K562 (cell line): ENCODE measurements at regions not wholly inside any gene's neighbourhood (a gene's known extent, or its start where the extent isn't known, plus 50 kb on each side); places are given as distances from the start of the nearest gene placed in this dataset.

Experiments
- BHLHE40 ChIP-seq: IDR thresholded peaks from 2 replicates; pipeline ENCODE4 v1.6.1; 2011; ENCODE audit warnings: low read length, improper control_type of control experiment
- CBX3 ChIP-seq, 2 experiments: IDR thresholded peaks; 1 replicate in 1 of 2; 2 replicates in 1 of 2; pipeline ENCODE4 v1.6.1; 2012; ENCODE audit warnings: inconsistent platforms in 2 of 2, low read length in 2 of 2, borderline replicate concordance in 1 of 2, control low read depth in 1 of 2
- CHAMP1 ChIP-seq: fragments of 450-650 bp; IDR thresholded peaks from 2 replicates; pipeline ENCODE4 v1.6.1; 2016; ENCODE audit warnings: mild to moderate bottlenecking
- CREB3 ChIP-seq: fragments of 450-650 bp; conservative IDR thresholded peaks from 2 replicates; pipeline ENCODE4 v1.6.1; 2016; ENCODE audit warnings: missing genetic modification characterization, low read depth, mild to moderate bottlenecking, missing compliant biosample characterization, moderate library complexity
- DPF2 ChIP-seq: fragments of 450-650 bp; IDR thresholded peaks from 2 replicates; pipeline ENCODE4 v1.6.1; 2016
- KAT2B ChIP-seq: IDR thresholded peaks from one replicate; pipeline ENCODE4 v1.6.1; 2012; ENCODE audit warnings: low read depth, mild to moderate bottlenecking, control low read depth, inconsistent platforms, low read length, moderate library complexity
- NFIC ChIP-seq: fragments of 450-650 bp; IDR thresholded peaks from 2 replicates; pipeline ENCODE4 v1.6.1; 2017; ENCODE audit warnings: mild to moderate bottlenecking, inconsistent platforms
- POLR2AphosphoS5 ChIP-seq: IDR thresholded peaks from 2 replicates; pipeline ENCODE4 v1.6.1; 2011; ENCODE audit warnings: mild to moderate bottlenecking, low read depth, low read length, moderate library complexity; ENCODE audit not compliant: control insufficient read depth, insufficient read depth
- PRMT5 ChIP-seq: sonication (generic); formaldehyde crosslinking; IDR thresholded peaks from 2 replicates; pipeline ENCODE4 v1.5.0; 2020; ENCODE audit warnings: missing genetic modification reagents
- REST ChIP-seq, 2 experiments: fragments of 450-650 bp; formaldehyde crosslinking in 1 of 2; IDR thresholded peaks; 2 replicates each; pipeline versions ENCODE4 v1.4.0 to v1.6.1; 2014 to 2020; ENCODE audit warnings: mild to moderate bottlenecking in 2 of 2, borderline replicate concordance in 1 of 2, low read depth in 1 of 2
- SIN3A ChIP-seq, 2 experiments: fragments of 150-350 bp in 1 of 2; IDR thresholded peaks; 2 replicates each; pipeline ENCODE4 v1.6.1; 2011 to 2016; ENCODE audit warnings: borderline replicate concordance in 2 of 2, low read depth in 2 of 2, low read length in 2 of 2, mild to moderate bottlenecking in 2 of 2, moderate library complexity in 2 of 2; ENCODE audit not compliant: control insufficient read depth in 1 of 2
- TCF3 ChIP-seq: sonication (generic); formaldehyde crosslinking; IDR thresholded peaks from 2 replicates; pipeline ENCODE4 v1.4.0; 2020; ENCODE audit warnings: mild to moderate bottlenecking, missing genetic modification reagents
- TRIM28 ChIP-seq: fragments of 450-650 bp; IDR thresholded peaks from 2 replicates; pipeline ENCODE4 v1.6.1; 2017
- ZNF766 ChIP-seq: fragments of 200-800 bp; sonication (Bioruptor generic); conservative IDR thresholded peaks from 2 replicates; pipeline ENCODE4 v1.6.1; 2016; ENCODE audit warnings: missing genetic modification characterization, missing compliant biosample characterization
- ZNF780A ChIP-seq: fragments of 250-450 bp; sonication (Bioruptor Pico); IDR thresholded peaks from 2 replicates; pipeline ENCODE4 v1.5.0; 2021; ENCODE audit warnings: mild to moderate bottlenecking

GRCh38 chr4:169823685-169824084 is 65.9 kb upstream of the HPF1 start (continued):
- peak; percentile 99 for TF ChIP-seq REST (IDR thresholded peaks at IDR 0.05; ENCODE audit: borderline replicate concordance)
- TF ChIP-seq REST (CRISPR knock-in tag; IDR thresholded peaks at IDR 0.05; ENCODE audit: low read depth) = peak; percentile 94
- TF ChIP-seq CHAMP1 = peak; percentile 44; the same call in 1 of the 2 replicates
- 0 out of 4 replicates have a peak, but pooled peaks of 1 of the 2 experiments have one; percentile 23 for TF ChIP-seq SIN3A (IDR thresholded peaks at IDR 0.05; ENCODE audit: borderline replicate concordance in 2 of 2, control insufficient read depth in 1 of 2, low read depth in 2 of 2, low read length in 2 of 2)
- no peak for TF ChIP-seq DPF2
- TF ChIP-seq TRIM28 = no peak
- peak; percentile 47; the same call in 1 of the 2 replicates for TF ChIP-seq PRMT5 (CRISPR knock-in tag)
- 0 out of 2 replicates have a peak, but pooled peaks have one; percentile 28 for TF ChIP-seq CREB3
- TF ChIP-seq CBX3 (IDR thresholded peaks at IDR 0.05; ENCODE audit: borderline replicate concordance in 1 of 2, low read length in 2 of 2) = 0 out of 3 replicates have a peak, but pooled peaks of 1 of the 2 experiments have one; percentile 22
- TF ChIP-seq KAT2B = no peak
- no peak for TF ChIP-seq POLR2AphosphoS5
- TF ChIP-seq TCF3 (CRISPR knock-in tag) = peak; percentile 70
- peak; percentile 74 for TF ChIP-seq ZNF766 (CRISPR knock-in tag)
- peak; percentile 70 for TF ChIP-seq BHLHE40
- 0 out of 2 replicates have a peak, but pooled peaks have one; percentile 10 for TF ChIP-seq NFIC
- no peak for TF ChIP-seq ZNF780A
